ENCODE measurements at regions not wholly inside any gene's neighbourhood (a gene's known extent, or its start where the extent isn't known, plus 50 kb on each side); places are given as distances from the start of the nearest gene placed in this dataset.

- Histone ChIP-seq H3K27me3 (ENCODE audit: control insufficient read depth in 1 of 2, insufficient read depth in 2 of 2, low read length in 1 of 2) (peaks cover 0 to 1% of the 10 kb centered on the region in 2 donors), H3K9me3 (ENCODE audit: control insufficient read depth, low read length) (peaks cover 1% of the 10 kb centered on the region), H3K4me1 (ENCODE audit: control insufficient read depth in 1 of 2, insufficient read depth in 2 of 2, low read length in 2 of 2) (no peaks in the 10 kb centered on the region), H3K36me3 (ENCODE audit: control insufficient read depth in 1 of 2, insufficient read depth in 2 of 2, low read length in 1 of 2) (no peaks in the 10 kb centered on the region), H3K4me3 (ENCODE audit: low read length in 2 of 2) (no peak overlapping the region), H3K27ac (ENCODE audit: low read depth in 1 of 2, low read length in 2 of 2) (no peak overlapping the region)
- 80 to 84% methylated on average over 2 of the region's 2 CpGs for WGBS, 2 donors
- DNase-seq (no peak), ATAC-seq (ENCODE audit: low FRiP score) (no peak)
- intact Hi-C loops (cut with DNase I), result no loop called here
Measured at GRCh38 chr16:74232806-74233465, 63.7 kb upstream of the PSMD7 start.

GRCh38 chr16:74230126-74230525 is 66.5 kb upstream of the PSMD7 start:
- WGBS, 2 donors, result 69 to 73% methylated on average over 6 of the region's 6 CpGs
- intact Hi-C loops (cut with DNase I), result no loop called here

GRCh38 chr16:74226338-74226954 is 70.2 kb upstream of the PSMD7 start:
- H3K9me3 ChIP-seq (ENCODE audit: control insufficient read depth, low read length), result peaks cover 1% of the 10 kb centered on the region
- peaks cover 0 to 1% of the 10 kb centered on the region in 2 donors for H3K27me3 ChIP-seq (ENCODE audit: control insufficient read depth in 1 of 2, insufficient read depth in 2 of 2, low read length in 1 of 2)
- no peaks in the 10 kb centered on the region for H3K36me3 ChIP-seq (ENCODE audit: control insufficient read depth in 1 of 2, insufficient read depth in 2 of 2, low read length in 1 of 2)
- intact Hi-C loops (cut with DNase I), result loop anchor here (2.0 to 5.0 kb wide), 2 partner anchors 162 to 164 kb away; no protein-coding TSS in a partner anchor
- WGBS, 2 donors, result 12% methylated on average over 6 of the region's 6 CpGs
- no peaks in the 10 kb centered on the region for H3K4me1 ChIP-seq (ENCODE audit: control insufficient read depth in 1 of 2, insufficient read depth in 2 of 2, low read length in 2 of 2)
- no peak overlapping the region for H3K4me3 ChIP-seq (ENCODE audit: low read length in 2 of 2)
- DNase-seq (no peak), ATAC-seq (ENCODE audit: low FRiP score) (no peak)
- H3K27ac ChIP-seq (ENCODE audit: low read depth in 1 of 2, low read length in 2 of 2), result no peak overlapping the region

More at GRCh38 chr16:74230126-74230525, 66.5 kb upstream of the PSMD7 start:
- no peaks in the 10 kb centered on the region for H3K4me1 ChIP-seq (ENCODE audit: control insufficient read depth in 1 of 2, insufficient read depth in 2 of 2, low read length in 2 of 2)
- ATAC-seq (ENCODE audit: low FRiP score), result no peak
- no peak for DNase-seq
- H3K9me3 ChIP-seq (ENCODE audit: control insufficient read depth, low read length), result peaks cover 1% of the 10 kb centered on the region
- H3K4me3 ChIP-seq (ENCODE audit: low read length in 2 of 2), result no peak overlapping the region
- no peak overlapping the region for H3K27ac ChIP-seq (ENCODE audit: low read depth in 1 of 2, low read length in 2 of 2)
- no peaks in the 10 kb centered on the region for H3K36me3 ChIP-seq (ENCODE audit: control insufficient read depth in 1 of 2, insufficient read depth in 2 of 2, low read length in 1 of 2)
- peaks cover 0 to 1% of the 10 kb centered on the region in 2 donors for H3K27me3 ChIP-seq (ENCODE audit: control insufficient read depth in 1 of 2, insufficient read depth in 2 of 2, low read length in 1 of 2)

GRCh38 chr16:74224828-74225612 is 71.6 kb upstream of the PSMD7 start:
- DNase-seq, result no peak
- peaks cover 0 to 1% of the 10 kb centered on the region in 2 donors for H3K27me3 ChIP-seq (ENCODE audit: control insufficient read depth in 1 of 2, insufficient read depth in 2 of 2, low read length in 1 of 2)
- no peak overlapping the region for H3K27ac ChIP-seq (ENCODE audit: low read depth in 1 of 2, low read length in 2 of 2)
- peaks cover 1% of the 10 kb centered on the region for H3K9me3 ChIP-seq (ENCODE audit: control insufficient read depth, low read length)
- H3K36me3 ChIP-seq (ENCODE audit: control insufficient read depth in 1 of 2, insufficient read depth in 2 of 2, low read length in 1 of 2), result no peaks in the 10 kb centered on the region
- no peaks in the 10 kb centered on the region for H3K4me1 ChIP-seq (ENCODE audit: control insufficient read depth in 1 of 2, insufficient read depth in 2 of 2, low read length in 2 of 2)
- 52 to 61% methylated on average over 10 of the region's 10 CpGs for WGBS, 2 donors
- intact Hi-C loops (cut with DNase I), result loop anchor here in 1 of 2 donors (5.0 kb wide), 1 partner anchor 163 kb away; no protein-coding TSS in a partner anchor
- no peak for ATAC-seq (ENCODE audit: low FRiP score)
- H3K4me3 ChIP-seq (ENCODE audit: low read length in 2 of 2), result no peak overlapping the region

- Histone ChIP-seq H3K36me3 (ENCODE audit: control insufficient read depth in 1 of 2, insufficient read depth in 2 of 2, low read length in 1 of 2) (no peaks in the 10 kb centered on the region), H3K4me3 (ENCODE audit: low read length in 2 of 2) (no peak overlapping the region), H3K4me1 (ENCODE audit: control insufficient read depth in 1 of 2, insufficient read depth in 2 of 2, low read length in 2 of 2) (no peaks in the 10 kb centered on the region), H3K9me3 (ENCODE audit: control insufficient read depth, low read length) (no peaks in the 10 kb centered on the region), H3K27ac (ENCODE audit: low read depth in 1 of 2, low read length in 2 of 2) (no peak overlapping the region), H3K27me3 (ENCODE audit: control insufficient read depth in 1 of 2, insufficient read depth in 2 of 2, low read length in 1 of 2) (no peaks in the 10 kb centered on the region)
- ATAC-seq (ENCODE audit: low FRiP score) (no peak), DNase-seq (no peak)
- intact Hi-C loops (cut with DNase I), result no loop called here
- 81 to 83% methylated on average over 3 of the region's 3 CpGs for WGBS, 2 donors
Measured at GRCh38 chr16:74221828-74222227, 74.8 kb upstream of the PSMD7 start.

GRCh38 chr16:74219706-74220105 is 76.9 kb upstream of the PSMD7 start:
- no peaks in the 10 kb centered on the region for H3K4me1 ChIP-seq (ENCODE audit: control insufficient read depth in 1 of 2, insufficient read depth in 2 of 2, low read length in 2 of 2)
- 91 to 94% methylated on average over 1 of the region's 1 CpG for WGBS, 2 donors
- no peaks in the 10 kb centered on the region for H3K27me3 ChIP-seq (ENCODE audit: control insufficient read depth in 1 of 2, insufficient read depth in 2 of 2, low read length in 1 of 2)
- intact Hi-C loops (cut with DNase I), result no loop called here
- no peak overlapping the region for H3K27ac ChIP-seq (ENCODE audit: low read depth in 1 of 2, low read length in 2 of 2)
- H3K4me3 ChIP-seq (ENCODE audit: low read length in 2 of 2), result no peak overlapping the region
- DNase-seq (no peak), ATAC-seq (ENCODE audit: low FRiP score) (no peak)
- H3K36me3 ChIP-seq (ENCODE audit: control insufficient read depth in 1 of 2, insufficient read depth in 2 of 2, low read length in 1 of 2), result no peaks in the 10 kb centered on the region
- peaks cover 1% of the 10 kb centered on the region for H3K9me3 ChIP-seq (ENCODE audit: control insufficient read depth, low read length)

- ATAC-seq (ENCODE audit: low FRiP score), result no peak
- intact Hi-C loops (cut with DNase I), result no loop called here
- WGBS, 2 donors, result 31 to 41% methylated on average over 7 of the region's 7 CpGs
Measured at GRCh38 chr16:74218871-74219270, 77.7 kb upstream of the PSMD7 start.

GRCh38 chr16:74216319-74216718 is 80.3 kb upstream of the PSMD7 start:
- no peak for DNase-seq
- no peaks in the 10 kb centered on the region for H3K4me1 ChIP-seq (ENCODE audit: control insufficient read depth in 1 of 2, insufficient read depth in 2 of 2, low read length in 2 of 2)
- intact Hi-C loops (cut with DNase I), result no loop called here
- H3K27me3 ChIP-seq (ENCODE audit: control insufficient read depth in 1 of 2, insufficient read depth in 2 of 2, low read length in 1 of 2), result no peaks in the 10 kb centered on the region
- H3K27ac ChIP-seq (ENCODE audit: low read depth in 1 of 2, low read length in 2 of 2), result no peak overlapping the region
- H3K36me3 ChIP-seq (ENCODE audit: control insufficient read depth in 1 of 2, insufficient read depth in 2 of 2, low read length in 1 of 2), result no peaks in the 10 kb centered on the region
- ATAC-seq (ENCODE audit: low FRiP score), result no peak
- H3K4me3 ChIP-seq (ENCODE audit: low read length in 2 of 2), result no peak overlapping the region
- peaks cover 4% of the 10 kb centered on the region for H3K9me3 ChIP-seq (ENCODE audit: control insufficient read depth, low read length)
- WGBS, 2 donors, result 82 to 93% methylated on average over 4 of the region's 4 CpGs

More at GRCh38 chr16:74218871-74219270, 77.7 kb upstream of the PSMD7 start:
- Histone ChIP-seq H3K36me3 (ENCODE audit: control insufficient read depth in 1 of 2, insufficient read depth in 2 of 2, low read length in 1 of 2) (no peaks in the 10 kb centered on the region), H3K9me3 (ENCODE audit: control insufficient read depth, low read length) (peaks cover 2% of the 10 kb centered on the region), H3K4me3 (ENCODE audit: low read length in 2 of 2) (no peak overlapping the region), H3K4me1 (ENCODE audit: control insufficient read depth in 1 of 2, insufficient read depth in 2 of 2, low read length in 2 of 2) (no peaks in the 10 kb centered on the region), H3K27me3 (ENCODE audit: control insufficient read depth in 1 of 2, insufficient read depth in 2 of 2, low read length in 1 of 2) (no peaks in the 10 kb centered on the region), H3K27ac (ENCODE audit: low read depth in 1 of 2, low read length in 2 of 2) (no peak overlapping the region)
- DNase-seq, result no peak

All from aorta (tissue), 5 donors.